A673 (cell line): ENCODE measurements at regions not wholly inside any gene's neighbourhood (a gene's known extent, or its start where the extent isn't known, plus 50 kb on each side); places are given as distances from the start of the nearest gene placed in this dataset.

Experiments
- BruUV-seq: library from RNA; stranded (reverse); fragments of 400-500 nt; replicated peaks from 2 replicates; lab custom pipeline; 2021; lab: Mats Ljungman, UMichigan
- CTCF ChIA-PET: fragments of 300-600 bp; sonication (Branson Sonifier 250); formaldehyde crosslinking; loops from one replicate; lab custom pipeline; 2022; ENCODE audit warnings: antibody characterized with exemption; lab: Charles Lee
- POLR2A ChIA-PET: fragments of 300-600 bp; sonication (Branson Sonifier 250); formaldehyde crosslinking; loops from one replicate; lab custom pipeline; 2022; ENCODE audit warnings: antibody characterized with exemption; ENCODE audit not compliant: low non-redundant PET; lab: Charles Lee
- DNase-seq: peaks from one replicate; pipeline ENCODE4 v3.0.0-alpha.2; 2015; ENCODE audit warnings: low spot score
- H3K27ac ChIP-seq: fragments of 200-600 bp; sonication (generic); 2 replicates; pipeline ENCODE4 v1.5.1; 2016; ENCODE audit warnings: mixed run types, low read depth, mild to moderate bottlenecking, mixed read lengths, antibody characterized with exemption, low read length; ENCODE audit not compliant: poor library complexity, severe bottlenecking
- H3K27me3 ChIP-seq: fragments of 200-600 bp; sonication (generic); replicated peaks from 2 replicates; pipeline ENCODE4 v1.6.1; 2017; ENCODE audit warnings: mixed run types, low read depth, mild to moderate bottlenecking, mixed read lengths, antibody characterized with exemption, low read length; ENCODE audit not compliant: insufficient read depth, poor library complexity
- H3K36me3 ChIP-seq: fragments of 200-600 bp; sonication (generic); 2 replicates; pipeline ENCODE4 v1.6.1; 2016; ENCODE audit warnings: mixed run types, mild to moderate bottlenecking, mixed read lengths, antibody characterized with exemption, low read length; ENCODE audit not compliant: insufficient read depth, poor library complexity, severe bottlenecking
- H3K4me1 ChIP-seq: fragments of 200-600 bp; sonication (generic); 2 replicates; pipeline ENCODE4 v1.6.1; 2017; ENCODE audit warnings: mixed run types, mild to moderate bottlenecking, mixed read lengths, antibody characterized with exemption, low read length; ENCODE audit not compliant: insufficient read depth, poor library complexity, severe bottlenecking
- H3K4me3 ChIP-seq: fragments of 200-600 bp; sonication (generic); 2 replicates; pipeline ENCODE4 v1.5.1; 2016; ENCODE audit warnings: low read depth, mixed run types, mild to moderate bottlenecking, mixed read lengths, low read length; ENCODE audit not compliant: poor library complexity, severe bottlenecking
- H3K9me3 ChIP-seq: fragments of 200-600 bp; sonication (generic); 2 replicates; pipeline ENCODE4 v1.6.1; 2016; ENCODE audit warnings: mixed run types, low read depth, mild to moderate bottlenecking, mixed read lengths, antibody characterized with exemption, low read length; ENCODE audit not compliant: poor library complexity, severe bottlenecking
- EZH2 ChIP-seq: fragments of 200-600 bp; sonication (generic); IDR thresholded peaks from 2 replicates; pipeline ENCODE4 v1.6.1; 2017; ENCODE audit warnings: borderline replicate concordance, low read depth, mild to moderate bottlenecking, mixed read lengths, antibody characterized with exemption, low read length; ENCODE audit not compliant: poor library complexity, severe bottlenecking
- intact Hi-C: fragments of 100-400 bp; cut with micrococcal nuclease; formaldehyde crosslinking; loops from one replicate; pipeline ENCODE4 v1.10.0; 2022; ENCODE audit not compliant: unreplicated experiment
- TF ChIP-seq, protein P1 (sequence below): fragments of 300-800, 200-600 bp; sonication (generic); conservative IDR thresholded peaks from 2 replicates; pipeline ENCODE4 v1.5.1; 2017; ENCODE audit warnings: low read depth, mild to moderate bottlenecking, antibody characterized with exemption, low read length, moderate library complexity, mixed read lengths

- TF ChIP-seq, protein P1, sequence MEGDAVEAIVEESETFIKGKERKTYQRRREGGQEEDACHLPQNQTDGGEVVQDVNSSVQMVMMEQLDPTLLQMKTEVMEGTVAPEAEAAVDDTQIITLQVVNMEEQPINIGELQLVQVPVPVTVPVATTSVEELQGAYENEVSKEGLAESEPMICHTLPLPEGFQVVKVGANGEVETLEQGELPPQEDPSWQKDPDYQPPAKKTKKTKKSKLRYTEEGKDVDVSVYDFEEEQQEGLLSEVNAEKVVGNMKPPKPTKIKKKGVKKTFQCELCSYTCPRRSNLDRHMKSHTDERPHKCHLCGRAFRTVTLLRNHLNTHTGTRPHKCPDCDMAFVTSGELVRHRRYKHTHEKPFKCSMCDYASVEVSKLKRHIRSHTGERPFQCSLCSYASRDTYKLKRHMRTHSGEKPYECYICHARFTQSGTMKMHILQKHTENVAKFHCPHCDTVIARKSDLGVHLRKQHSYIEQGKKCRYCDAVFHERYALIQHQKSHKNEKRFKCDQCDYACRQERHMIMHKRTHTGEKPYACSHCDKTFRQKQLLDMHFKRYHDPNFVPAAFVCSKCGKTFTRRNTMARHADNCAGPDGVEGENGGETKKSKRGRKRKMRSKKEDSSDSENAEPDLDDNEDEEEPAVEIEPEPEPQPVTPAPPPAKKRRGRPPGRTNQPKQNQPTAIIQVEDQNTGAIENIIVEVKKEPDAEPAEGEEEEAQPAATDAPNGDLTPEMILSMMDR: no peak
- no peak for TF ChIP-seq EZH2
- H3K27ac ChIP-seq: no peak overlapping the region
- H3K4me3 ChIP-seq: no peak overlapping the region
- no TSS peak for BruUV-seq
- ChIA-PET POLR2A (no interaction called here), CTCF (no interaction called here)
- no peaks in the 10 kb centered on the region for H3K36me3 ChIP-seq
- no peaks in the 10 kb centered on the region for H3K9me3 ChIP-seq
- H3K4me1 ChIP-seq: no peaks in the 10 kb centered on the region
- intact Hi-C loops: no loop called here
- no peaks in the 10 kb centered on the region for H3K27me3 ChIP-seq
- DNase-seq: no peak
These were observed 250.9 kb upstream of the PIK3R1 start for GRCh38 chr5:67964619-67965018.

- no TSS peak for BruUV-seq
- Histone ChIP-seq H3K4me1 (no peaks in the 10 kb centered on the region), H3K27ac (no peak overlapping the region), H3K36me3 (no peaks in the 10 kb centered on the region), H3K27me3 (no peaks in the 10 kb centered on the region), H3K4me3 (no peak overlapping the region), H3K9me3 (no peaks in the 10 kb centered on the region)
- TF ChIP-seq, protein P1: no peak
- TF ChIP-seq EZH2: no peak
- ChIA-PET CTCF (no interaction called here), POLR2A (no interaction called here)
- DNase-seq: no peak
- intact Hi-C loops: no loop called here
These were observed 251.6 kb upstream of the PIK3R1 start for GRCh38 chr5:67963789-67964519.

DNA sequence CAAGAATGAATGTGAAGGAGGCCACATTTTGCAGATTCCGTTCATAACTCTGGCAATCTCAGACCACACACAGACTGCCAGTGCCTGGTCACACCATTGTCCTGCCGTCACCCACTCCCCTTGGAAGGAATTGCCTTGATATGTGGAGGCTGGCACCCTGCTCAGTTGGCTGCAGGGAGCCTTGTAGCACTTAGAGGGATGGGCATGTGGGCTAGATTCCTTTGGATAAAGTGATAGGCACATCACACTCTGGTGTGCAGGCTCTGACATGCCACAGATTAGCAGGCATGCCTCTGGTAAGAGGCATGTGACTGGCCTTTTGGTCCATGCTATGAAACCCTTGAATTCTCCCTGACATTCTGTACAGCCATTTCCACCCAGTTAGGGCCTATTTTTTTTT, 254.6 kb upstream of the PIK3R1 start:
- no peaks in the 10 kb centered on the region for H3K27me3 ChIP-seq
- no peak for TF ChIP-seq EZH2
- TF ChIP-seq, protein P1: no peak
- H3K36me3 ChIP-seq: no peaks in the 10 kb centered on the region
- ChIA-PET CTCF (no interaction called here), POLR2A (no interaction called here)
- no peak overlapping the region for H3K27ac ChIP-seq
- H3K4me1 ChIP-seq: no peaks in the 10 kb centered on the region
- no peak for DNase-seq
- no TSS peak for BruUV-seq
- no peak overlapping the region for H3K4me3 ChIP-seq
- no peaks in the 10 kb centered on the region for H3K9me3 ChIP-seq
- intact Hi-C loops: no loop called here
